ENCODE measurements at regions not wholly inside any gene's neighbourhood (a gene's known extent, or its start where the extent isn't known, plus 50 kb on each side); places are given as distances from the start of the nearest gene placed in this dataset.

- TF ChIP-seq CTCF (IDR thresholded peaks at IDR 0.05; ENCODE audit: insufficient read depth, low read length) (no peak), POLR2AphosphoS5 (IDR thresholded peaks at IDR 0.05; ENCODE audit: low read depth) (no peak), REST (IDR thresholded peaks at IDR 0.05; ENCODE audit: insufficient replicate concordance, low read depth) (no peak), GABPA (IDR thresholded peaks at IDR 0.05; ENCODE audit: low read depth) (no peak), SPI1 (IDR thresholded peaks at IDR 0.05; ENCODE audit: borderline replicate concordance, low read depth) (no peak)
These were observed 456.8 kb downstream of the EBF1 start for GRCh38 chr5:158642879-158643278.

Data from HL-60 (cell line).